ENCODE measurements at regions not wholly inside any gene's neighbourhood (a gene's known extent, or its start where the extent isn't known, plus 50 kb on each side); places are given as distances from the start of the nearest gene placed in this dataset.
"Not testable (repeated sequence)": the region's sequence is repeated elsewhere in the genome, so short reads cannot be mapped to it uniquely, and the experiment has no call there.

GRCh38 chr22:35174401-35175038 is 82.8 kb upstream of the HMGXB4 start:
- TF ChIP-seq CTCF (IDR thresholded peaks at IDR 0.05) (no peak), POLR2A (IDR thresholded peaks at IDR 0.05) (no peak)
- DNase-seq (ENCODE audit: low spot score in 2 of 2) = peak in 1 of 2 donors; percentile 50
- H3K4me3 ChIP-seq (ENCODE audit: low read depth, poor library complexity, severe bottlenecking) = no peak overlapping the region
- 20 to 23% methylated on average over 5 of the region's 5 CpGs for WGBS, 2 donors
- intact Hi-C loops (cut with DNase I; ENCODE audit: low total_unique reads) = no loop called here

- WGBS, 2 donors = 72 to 83% methylated on average over 2 of the region's 2 CpGs
- no peak for DNase-seq (ENCODE audit: low spot score in 2 of 2)
- intact Hi-C loops (cut with DNase I; ENCODE audit: low total_unique reads) = no loop called here
- TF ChIP-seq POLR2A (IDR thresholded peaks at IDR 0.05) = no peak
- no peak for TF ChIP-seq CTCF (IDR thresholded peaks at IDR 0.05)
- no peak overlapping the region for H3K4me3 ChIP-seq (ENCODE audit: low read depth, poor library complexity, severe bottlenecking)
Observed at GRCh38 chr22:35175392-35175791, 81.9 kb upstream of the HMGXB4 start.

DNA sequence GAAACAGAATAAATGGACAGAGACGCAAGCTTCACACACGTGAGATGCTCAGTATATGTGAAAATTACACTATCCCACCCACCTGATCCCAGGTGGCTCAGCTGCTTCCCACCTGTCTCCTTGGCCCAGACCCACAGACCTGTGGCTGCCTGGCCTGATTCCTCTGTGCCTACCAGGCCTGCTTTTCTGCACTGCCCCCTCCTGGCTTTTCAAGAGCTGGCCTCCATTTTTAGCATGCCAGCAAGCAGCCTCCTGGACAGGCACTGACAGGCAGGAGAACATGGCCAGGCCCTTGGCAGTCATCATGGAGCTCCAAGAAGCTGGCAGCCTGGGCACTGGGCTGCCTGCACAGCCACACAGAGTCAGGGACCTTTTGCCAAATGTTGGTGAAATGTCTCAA is 79.5 kb upstream of the HMGXB4 start:
- TF ChIP-seq CTCF (IDR thresholded peaks at IDR 0.05) = no peak
- no peak for TF ChIP-seq POLR2A (IDR thresholded peaks at IDR 0.05)
- DNase-seq (ENCODE audit: low spot score in 2 of 2) = no peak
- 70 to 76% methylated on average over 2 of the region's 2 CpGs for WGBS, 2 donors
- intact Hi-C loops (cut with DNase I; ENCODE audit: low total_unique reads) = no loop called here
- no peak overlapping the region for H3K4me3 ChIP-seq (ENCODE audit: low read depth, poor library complexity, severe bottlenecking)

DNA sequence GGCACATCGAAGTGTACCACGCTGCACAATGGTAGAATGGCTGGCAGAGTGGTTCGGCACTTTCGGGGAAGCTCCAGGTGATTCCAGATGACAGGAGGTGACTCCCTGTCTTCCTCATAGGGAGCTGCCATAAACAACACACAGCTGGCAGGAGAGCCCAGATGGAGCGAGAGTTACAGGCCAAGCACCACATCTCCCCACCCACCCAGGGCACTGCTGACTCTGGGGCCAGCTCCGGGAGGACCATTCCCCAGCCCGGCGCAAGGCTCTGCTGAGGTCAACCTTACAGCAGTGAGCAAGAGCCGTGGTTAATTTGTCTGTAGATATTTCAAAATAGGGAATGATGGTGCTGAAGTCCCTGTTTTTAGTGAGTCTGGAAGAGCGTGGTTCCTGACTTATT is 78.8 kb upstream of the HMGXB4 start:
- no peak for DNase-seq (ENCODE audit: low spot score in 2 of 2)
- no peak overlapping the region for H3K4me3 ChIP-seq (ENCODE audit: low read depth, poor library complexity, severe bottlenecking)
- TF ChIP-seq POLR2A (IDR thresholded peaks at IDR 0.05) (no peak), CTCF (IDR thresholded peaks at IDR 0.05) (no peak)
- intact Hi-C loops (cut with DNase I; ENCODE audit: low total_unique reads) = no loop called here
- 92 to 94% methylated on average over 10 of the region's 10 CpGs for WGBS, 2 donors

DNA sequence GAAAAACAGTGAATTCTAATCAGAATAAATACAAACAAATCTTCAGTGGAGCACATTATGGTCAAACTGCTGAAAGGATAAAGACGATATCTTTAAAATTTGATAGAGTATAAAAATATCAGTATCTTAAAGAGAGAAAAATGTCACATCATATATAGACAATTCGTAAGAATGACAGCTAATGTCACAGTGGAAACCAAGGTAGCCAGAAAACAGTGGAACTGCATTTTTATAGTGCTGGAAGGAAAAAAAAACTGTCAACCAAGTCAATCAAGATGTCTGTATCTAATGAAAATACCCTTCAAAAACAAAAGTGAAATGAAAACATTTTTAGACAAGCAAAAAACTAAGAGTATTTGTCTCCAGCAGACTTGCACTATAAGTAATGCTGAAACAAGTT is 73.4 kb upstream of the HMGXB4 start:
- DNase-seq (ENCODE audit: low spot score in 2 of 2) = no peak
- WGBS, 2 donors = 47% methylated on average over 2 of the region's 2 CpGs
- intact Hi-C loops (cut with DNase I; ENCODE audit: low total_unique reads) = no loop called here
- TF ChIP-seq POLR2A (IDR thresholded peaks at IDR 0.05) (no peak), CTCF (IDR thresholded peaks at IDR 0.05) (no peak)
- H3K4me3 ChIP-seq (ENCODE audit: low read depth, poor library complexity, severe bottlenecking) = no peak overlapping the region

DNA sequence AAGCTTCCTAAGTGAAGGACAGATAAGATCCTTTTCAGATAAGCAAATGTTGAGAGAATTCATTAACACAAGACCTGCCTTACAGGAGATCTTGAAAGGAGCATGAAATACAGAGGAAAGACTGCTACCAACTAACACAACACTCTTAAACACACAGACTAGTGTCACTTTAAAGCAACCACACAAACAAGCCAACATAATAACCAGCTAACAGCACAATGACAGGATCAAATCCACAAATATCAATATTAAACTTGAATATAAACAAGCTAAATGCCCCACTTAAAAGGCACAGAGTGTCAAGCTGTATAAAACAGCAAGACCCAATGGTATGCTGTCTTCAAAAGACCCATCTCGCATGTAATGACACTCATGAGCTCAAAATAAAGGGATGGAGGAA is 70.8 kb upstream of the HMGXB4 start:
- no peak for DNase-seq (ENCODE audit: low spot score in 2 of 2)
- intact Hi-C loops (cut with DNase I; ENCODE audit: low total_unique reads) = no loop called here
- 75 to 82% methylated on average over 1 of the region's 1 CpG for WGBS, 2 donors
- no peak overlapping the region for H3K4me3 ChIP-seq (ENCODE audit: low read depth, poor library complexity, severe bottlenecking)
- TF ChIP-seq POLR2A (IDR thresholded peaks at IDR 0.05) = no peak
- no peak for TF ChIP-seq CTCF (IDR thresholded peaks at IDR 0.05)

DNA sequence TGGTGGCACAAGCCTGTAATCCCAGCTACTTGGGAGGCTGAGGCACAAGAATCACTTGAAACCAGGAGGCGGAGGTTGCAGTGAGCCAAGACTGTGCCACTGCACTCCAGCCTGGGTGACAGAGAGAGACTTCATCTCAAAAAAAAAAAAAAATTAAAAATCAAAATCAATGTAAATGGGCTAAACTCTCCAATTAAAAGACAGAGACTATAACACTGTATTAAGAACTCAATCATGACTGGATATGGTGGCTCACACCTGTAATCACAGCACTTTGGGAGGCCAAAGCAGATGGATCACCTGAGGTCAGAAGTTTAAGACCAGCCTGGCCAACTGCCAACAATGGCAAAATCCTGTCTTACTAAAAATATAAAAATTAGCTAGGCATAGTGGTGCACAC is 68.4 kb upstream of the HMGXB4 start:
- 90 to 95% methylated on average over 1 of the region's 1 CpG for WGBS, 2 donors
- DNase-seq (ENCODE audit: low spot score in 2 of 2); intact Hi-C loops (cut with DNase I; ENCODE audit: low total_unique reads); H3K4me3 ChIP-seq (ENCODE audit: low read depth, poor library complexity, severe bottlenecking): not testable (repeated sequence)

Data from lower leg skin (tissue), 4 donors.